Fibroblast of skin of right quadriceps (primary cell): ENCODE measurements at regions not wholly inside any gene's neighbourhood (a gene's known extent, or its start where the extent isn't known, plus 50 kb on each side); places are given as distances from the start of the nearest gene placed in this dataset.
A peak's percentile ranks its signal among the peaks of the same experiment; 100 is the strongest.

Experiments used
- DNase-seq: peaks from one replicate; pipeline ENCODE4 v3.0.0-alpha.2; 2013

DNA sequence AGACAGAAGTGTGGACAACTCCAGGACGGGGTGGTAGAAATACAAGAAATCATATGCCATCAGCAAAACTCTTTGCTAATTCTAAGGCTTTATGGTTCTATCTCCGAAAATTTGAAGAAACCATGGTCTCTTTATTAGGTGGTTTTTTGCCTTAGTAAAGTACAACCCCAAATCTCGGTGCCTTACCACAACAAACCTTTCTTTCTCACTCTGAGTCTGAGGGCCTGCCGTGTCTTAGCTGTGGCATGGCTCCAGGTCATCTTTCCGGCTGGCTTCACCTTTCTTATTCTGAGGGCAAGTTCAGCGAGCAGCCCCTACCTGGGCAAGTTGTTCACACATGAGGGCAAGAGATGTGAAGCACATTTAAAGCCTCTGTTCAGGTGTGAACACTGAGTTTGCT lies 280.6 kb downstream of the TTLL7 start:
- no peak for DNase-seq

DNA sequence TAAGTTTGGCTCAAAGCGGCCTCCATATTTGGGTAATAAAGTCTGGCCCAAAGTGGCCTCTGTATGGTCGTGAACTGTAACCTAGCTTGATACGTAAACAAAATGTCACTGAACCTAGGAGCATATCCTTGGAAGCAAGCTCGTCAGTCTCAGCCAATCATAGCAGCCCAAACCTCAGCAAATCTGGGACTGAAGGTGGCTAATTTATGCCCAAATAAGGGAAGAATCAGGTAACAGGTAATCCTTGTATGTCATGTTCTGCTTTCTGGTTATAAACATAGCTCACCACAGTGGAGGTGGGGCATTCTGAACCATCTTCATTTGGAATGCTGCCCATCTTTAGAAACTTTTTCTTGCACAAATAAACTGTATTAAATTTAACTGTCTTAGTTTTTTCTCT lies 281.1 kb downstream of the TTLL7 start:
- DNase-seq = no peak

DNA sequence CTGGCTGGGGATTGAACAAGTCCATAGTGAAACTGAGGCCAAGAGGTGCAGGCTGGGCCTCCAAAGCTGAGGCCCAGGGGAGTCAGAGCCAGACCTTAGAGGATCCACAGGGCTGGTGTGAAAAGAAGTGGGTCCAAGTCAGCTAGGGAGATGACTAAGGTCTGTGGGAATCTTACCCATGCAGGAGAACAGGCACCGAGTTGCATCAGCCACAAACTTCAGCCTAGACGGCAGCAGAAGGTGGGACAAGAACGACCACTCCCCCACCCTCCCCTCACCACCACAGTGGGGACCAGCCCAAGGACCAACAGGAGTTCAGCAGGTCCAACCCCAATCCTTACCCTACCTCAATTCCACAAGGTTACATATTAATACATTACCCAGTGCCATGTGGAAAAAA lies 282.3 kb downstream of the TTLL7 start:
- DNase-seq = peak; percentile 3

DNA sequence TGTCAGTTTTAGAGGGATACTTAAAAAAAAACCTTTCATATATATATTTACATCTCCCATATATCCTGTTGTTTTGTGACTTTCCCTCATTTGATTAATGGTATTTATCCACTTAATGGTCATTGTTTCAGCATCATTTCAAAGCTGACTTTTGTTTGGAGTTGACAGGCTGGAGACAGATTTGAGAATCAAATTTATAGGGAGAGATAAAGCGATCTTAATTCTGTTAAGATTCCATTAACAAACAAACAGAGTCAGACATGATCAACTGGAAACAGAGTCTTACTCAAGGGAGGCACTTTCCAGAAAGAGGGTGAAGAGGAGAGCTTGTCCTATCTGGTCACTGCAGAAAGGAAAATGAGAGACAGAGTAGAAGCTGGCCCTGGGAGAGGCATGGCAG lies 283.4 kb downstream of the TTLL7 start:
- no peak for DNase-seq

DNA sequence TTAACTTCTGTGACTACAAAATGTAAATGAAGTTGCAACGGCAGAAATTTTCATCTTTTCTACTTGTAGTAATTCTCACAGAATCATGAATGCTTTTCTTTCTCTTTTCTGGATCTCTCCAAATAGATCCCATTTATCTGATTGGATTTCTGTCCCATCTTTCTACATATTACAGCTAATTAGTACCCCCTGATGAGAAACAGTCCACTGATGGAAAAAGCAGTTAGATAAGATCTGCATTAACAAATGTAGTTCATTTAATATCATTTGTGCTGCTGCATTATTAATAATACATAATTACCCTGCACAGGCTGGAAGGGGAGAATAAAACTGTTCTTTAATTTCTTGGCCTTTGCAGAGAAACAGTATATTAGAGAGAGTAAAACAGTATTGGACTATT lies 289.3 kb downstream of the TTLL7 start:
- no peak for DNase-seq

DNA sequence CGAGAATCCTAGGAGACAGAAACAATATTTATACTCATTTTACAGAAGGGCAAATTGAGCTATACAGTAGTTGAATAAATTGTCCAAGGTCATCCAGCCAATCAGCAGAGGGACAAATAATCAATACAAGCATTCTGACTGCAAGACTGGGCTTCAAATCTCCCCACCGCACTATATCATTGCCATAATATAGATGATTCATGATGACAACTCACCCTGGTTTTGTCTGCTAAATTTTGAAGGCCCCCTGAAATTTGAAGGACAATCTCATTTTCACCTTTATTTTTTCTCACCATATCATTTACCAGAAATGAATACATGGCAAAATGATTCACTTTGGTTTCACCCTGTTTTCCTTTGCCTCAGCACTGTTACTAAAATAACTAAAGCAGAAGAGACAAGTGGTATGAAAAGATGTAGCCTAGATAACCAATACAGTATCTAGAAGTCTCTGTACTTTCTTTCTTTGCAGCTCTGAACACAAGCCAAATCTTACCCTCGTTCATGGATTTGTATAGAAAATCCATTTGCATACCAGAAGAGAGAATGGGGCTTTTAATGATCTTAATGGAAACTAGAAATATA lies 292.5 kb downstream of the TTLL7 start:
- DNase-seq = no peak

DNA sequence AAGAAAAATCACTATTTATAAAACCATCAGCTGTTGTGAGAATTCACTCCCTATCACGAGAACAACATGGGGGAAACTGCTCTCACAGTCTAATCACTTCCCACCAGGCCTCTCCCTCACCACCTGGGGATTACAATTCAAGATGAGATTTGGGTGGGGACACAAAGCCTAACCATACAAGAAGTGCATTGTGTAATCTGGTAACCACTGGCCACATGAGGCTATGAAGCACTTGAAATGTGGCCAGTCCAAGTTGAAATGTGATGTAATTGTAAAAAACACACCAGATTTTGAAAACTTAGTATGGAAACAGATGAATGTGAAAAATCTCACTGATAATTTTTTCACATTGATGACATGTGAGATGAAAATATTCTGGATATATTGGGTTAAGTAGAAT lies 293.8 kb downstream of the TTLL7 start:
- DNase-seq = no peak

DNA sequence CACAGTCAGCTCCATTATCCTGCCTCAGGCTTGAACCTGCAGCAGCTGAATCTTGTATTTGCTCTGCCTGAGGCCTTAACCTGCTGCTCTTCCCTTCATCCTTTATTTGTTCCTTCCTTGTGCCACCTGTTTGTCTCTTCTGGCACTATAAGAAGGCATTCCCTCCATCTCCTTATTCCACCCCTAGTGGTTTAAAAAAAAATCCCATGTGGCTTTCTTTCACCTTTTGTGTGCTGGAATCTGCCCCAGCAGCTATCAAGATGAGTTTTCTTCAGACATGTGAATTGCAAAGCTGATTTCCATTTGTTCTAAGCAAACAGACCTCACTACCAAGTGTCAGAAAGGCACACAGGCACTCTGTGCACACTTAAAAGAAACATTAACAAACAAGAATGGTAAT lies 294.6 kb downstream of the TTLL7 start:
- no peak for DNase-seq

DNA sequence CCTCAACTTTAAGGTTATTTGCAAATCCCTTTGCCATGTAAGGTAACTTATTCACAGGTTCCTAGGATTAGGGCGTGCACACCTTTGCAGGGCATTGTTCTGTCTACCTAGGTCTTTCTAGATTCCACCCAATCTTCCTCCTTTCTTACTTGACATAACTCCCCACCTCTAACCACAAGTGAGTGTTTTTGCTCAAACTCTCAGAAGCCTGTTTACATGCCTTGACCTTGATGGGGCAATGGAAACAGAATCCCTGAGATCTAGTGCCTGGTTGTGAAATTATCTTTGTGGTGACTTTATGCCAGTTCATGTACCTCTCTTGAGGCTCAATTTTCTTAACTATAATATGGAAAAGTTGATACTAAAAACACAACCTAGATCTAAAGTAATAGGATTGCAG lies 296.6 kb downstream of the TTLL7 start:
- DNase-seq = no peak

DNA sequence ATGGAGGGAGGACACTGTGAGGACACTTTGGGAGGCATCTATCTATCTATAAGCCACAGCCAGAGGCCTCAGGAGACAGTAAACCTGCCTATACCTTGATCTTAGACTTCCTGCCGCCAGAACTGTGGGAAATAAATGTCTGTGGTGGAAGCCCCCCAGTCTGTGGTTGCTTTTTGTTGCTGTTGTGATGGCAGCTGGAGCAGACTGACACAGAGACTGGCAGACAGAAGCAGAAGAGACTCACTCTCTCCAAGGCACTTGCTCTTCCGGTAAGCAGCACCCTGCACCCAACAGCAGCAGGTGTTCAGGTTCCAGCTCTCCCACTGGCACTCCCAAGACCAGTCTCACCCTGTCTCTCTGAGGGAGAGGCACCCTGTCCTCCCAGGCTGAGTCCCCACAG lies 297.6 kb downstream of the TTLL7 start:
- no peak for DNase-seq

DNA sequence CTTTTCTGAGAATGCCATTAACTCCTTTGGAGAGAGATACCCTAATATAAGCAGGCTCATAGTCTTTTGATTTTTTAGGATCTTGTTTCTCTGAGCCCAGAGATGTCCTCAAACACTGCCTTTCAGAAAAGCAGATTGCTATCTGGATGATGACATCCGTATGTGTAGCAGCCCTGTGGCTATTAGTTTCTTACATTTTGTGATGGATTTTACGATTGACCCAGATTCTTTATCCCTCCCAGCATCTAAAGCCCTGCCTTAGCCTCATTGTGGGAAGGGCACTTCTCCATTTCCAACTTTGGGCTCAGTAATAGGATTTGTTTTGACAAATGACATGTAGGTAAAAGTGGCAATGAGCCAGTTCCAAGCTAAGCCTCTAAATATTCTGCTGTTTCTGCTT lies 300.3 kb downstream of the TTLL7 start:
- DNase-seq = no peak

DNA sequence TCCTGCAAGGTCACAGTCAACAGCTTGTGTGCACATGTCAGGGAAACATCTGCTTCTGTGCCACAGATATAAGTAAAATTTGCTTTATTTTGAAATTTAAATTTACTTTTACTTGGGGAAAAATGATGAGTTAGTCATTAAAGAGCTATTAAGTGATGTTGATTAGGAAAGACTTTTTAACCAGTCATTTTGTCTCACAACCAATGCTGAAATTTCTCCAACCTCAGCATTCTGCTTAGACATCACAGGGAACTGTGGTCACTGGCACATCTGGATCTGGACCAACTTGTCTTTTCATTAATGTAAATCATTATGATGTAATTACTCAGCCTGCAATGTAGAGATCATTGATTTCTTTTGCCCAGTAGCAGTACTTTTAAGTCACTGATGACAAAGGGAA lies 301.0 kb downstream of the TTLL7 start:
- DNase-seq = peak; percentile 6

DNA sequence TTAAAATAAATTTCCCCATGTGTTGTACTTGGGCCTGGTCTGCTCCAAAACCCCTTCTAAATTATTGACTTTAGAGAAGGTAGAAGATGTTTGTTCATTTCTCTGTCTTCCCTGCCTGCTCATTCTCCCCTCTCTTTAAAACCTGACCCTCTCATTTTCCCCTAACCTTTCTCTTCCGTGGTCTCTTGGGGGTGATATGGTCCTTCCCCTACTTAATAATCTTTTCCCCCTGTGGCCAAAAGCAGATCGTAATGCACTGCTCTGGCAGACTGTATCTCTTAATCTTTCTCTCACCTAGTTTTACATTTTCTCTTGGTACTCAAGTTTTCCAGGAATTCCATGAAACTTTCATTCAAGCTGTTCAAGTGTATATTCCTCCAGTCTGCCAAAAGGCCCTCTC lies 301.7 kb downstream of the TTLL7 start:
- DNase-seq = no peak

DNA sequence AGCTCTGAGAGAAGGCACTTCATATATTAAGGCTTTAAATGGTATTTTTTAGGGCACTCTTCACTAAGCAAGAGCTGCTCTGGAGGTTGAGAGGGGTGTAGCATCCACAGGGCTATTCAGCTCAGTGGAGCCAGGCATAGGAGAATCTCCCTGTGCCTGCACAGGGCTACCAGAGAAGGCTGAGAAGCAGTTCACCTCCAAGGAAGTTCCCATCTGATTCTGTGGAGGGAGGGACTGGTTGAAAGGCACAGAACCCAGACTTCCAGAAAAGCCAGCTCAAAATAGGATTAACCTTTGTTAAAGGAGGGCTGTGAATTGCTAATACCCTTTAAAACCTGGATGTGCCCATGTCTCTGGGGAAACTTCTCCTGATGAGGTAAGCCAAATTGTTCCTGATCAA lies 304.5 kb downstream of the TTLL7 start:
- DNase-seq = no peak

DNA sequence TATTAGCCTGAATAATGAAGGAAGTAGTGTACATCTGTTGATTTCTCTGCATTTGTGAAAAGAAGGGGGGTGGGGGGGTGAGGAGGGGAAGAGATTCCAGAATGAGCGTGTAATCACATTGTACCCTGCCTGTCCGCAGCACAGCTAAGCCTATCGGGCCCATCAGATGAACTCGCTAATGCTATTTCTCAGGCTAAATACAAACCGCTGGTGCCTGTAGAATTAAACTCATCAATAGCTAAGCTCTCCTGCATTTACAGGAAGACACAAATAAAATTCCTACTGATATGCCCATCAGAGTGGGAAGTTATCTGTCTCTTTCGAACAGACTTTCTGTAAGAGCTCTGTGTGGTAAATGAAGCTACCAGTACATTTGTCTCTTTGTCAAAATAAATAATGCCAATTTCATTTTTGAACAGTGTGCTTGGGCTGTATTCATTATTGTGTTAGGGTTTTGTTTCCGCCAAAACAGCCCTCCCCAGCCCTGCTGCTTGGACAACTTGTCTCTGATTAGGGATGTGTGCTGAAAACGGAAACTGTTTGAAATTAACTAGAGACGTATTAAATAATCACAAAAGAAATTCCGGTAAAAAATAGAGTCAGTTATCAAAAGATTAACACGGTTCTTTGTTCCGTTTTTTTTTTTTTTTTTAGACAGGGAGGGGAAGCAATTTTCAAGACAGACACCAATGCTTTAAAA lies 305.4 kb downstream of the TTLL7 start:
- peak; percentile 38 for DNase-seq

DNA sequence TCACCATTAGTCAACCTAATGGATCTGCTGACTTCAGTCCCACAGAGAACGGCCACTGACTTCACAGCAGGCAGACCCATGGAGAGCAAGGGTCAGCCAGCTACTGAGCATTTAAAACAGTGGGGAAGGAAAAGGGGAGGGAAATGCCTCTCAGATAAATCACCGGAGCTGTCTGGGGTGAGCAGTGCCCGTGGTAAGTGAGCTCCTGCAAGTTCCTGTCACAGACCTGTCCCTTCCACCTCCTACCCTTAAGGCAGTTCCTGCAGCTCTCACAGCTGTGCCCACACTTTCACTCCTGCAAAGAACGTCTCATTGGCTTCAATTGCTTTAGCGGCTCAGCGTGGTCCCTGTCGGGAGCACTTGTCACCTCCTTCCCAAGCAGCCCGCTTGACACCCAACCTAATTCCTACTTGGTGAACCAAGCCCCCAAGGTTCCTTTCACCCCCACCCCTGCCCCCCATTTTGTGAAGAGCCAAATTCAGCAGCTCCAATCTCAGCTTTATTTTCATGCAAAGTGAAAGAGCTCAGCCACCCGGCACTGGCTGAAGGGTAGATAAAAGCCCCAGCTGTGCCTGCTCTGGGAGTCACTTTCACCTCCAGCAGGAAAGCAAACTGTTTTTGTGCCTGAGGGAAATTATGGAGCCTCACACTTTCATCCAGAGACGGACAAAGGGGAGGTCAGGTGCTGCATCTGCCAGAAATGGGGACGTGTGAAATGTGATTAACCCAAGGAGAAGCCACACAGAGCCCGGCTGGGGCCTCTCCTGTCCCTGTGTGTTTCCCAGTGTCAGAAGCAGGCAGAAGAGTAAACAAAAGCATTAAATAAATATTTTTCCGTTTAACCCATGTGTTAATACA lies 306.2 kb downstream of the TTLL7 start:
- DNase-seq = peak; percentile 24

DNA sequence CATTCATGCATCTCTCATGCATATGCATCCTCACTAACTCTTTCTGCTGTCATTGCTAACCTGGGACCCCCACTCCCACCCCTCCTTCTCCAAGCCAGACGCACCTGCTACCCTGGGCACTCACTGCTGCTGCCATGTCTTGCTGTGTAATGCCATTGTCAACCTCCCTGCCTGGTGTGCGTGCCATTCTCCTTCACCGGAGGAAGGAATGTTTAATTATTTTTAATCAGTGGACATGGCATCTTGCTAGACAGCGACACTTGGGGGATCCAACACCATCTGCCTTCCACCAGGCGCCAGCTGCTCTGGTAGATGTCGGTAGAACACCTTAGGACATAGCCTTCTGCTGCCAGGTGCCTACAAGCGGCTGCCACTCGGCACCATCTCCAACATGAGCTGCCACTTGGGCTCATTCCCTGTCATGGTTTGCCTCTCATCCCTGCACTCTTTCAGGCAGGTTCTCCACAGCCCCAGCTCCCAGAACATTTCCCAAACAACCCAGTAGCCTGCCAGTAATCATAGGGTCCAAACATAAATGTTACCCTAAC lies 306.9 kb downstream of the TTLL7 start:
- DNase-seq = no peak

DNA sequence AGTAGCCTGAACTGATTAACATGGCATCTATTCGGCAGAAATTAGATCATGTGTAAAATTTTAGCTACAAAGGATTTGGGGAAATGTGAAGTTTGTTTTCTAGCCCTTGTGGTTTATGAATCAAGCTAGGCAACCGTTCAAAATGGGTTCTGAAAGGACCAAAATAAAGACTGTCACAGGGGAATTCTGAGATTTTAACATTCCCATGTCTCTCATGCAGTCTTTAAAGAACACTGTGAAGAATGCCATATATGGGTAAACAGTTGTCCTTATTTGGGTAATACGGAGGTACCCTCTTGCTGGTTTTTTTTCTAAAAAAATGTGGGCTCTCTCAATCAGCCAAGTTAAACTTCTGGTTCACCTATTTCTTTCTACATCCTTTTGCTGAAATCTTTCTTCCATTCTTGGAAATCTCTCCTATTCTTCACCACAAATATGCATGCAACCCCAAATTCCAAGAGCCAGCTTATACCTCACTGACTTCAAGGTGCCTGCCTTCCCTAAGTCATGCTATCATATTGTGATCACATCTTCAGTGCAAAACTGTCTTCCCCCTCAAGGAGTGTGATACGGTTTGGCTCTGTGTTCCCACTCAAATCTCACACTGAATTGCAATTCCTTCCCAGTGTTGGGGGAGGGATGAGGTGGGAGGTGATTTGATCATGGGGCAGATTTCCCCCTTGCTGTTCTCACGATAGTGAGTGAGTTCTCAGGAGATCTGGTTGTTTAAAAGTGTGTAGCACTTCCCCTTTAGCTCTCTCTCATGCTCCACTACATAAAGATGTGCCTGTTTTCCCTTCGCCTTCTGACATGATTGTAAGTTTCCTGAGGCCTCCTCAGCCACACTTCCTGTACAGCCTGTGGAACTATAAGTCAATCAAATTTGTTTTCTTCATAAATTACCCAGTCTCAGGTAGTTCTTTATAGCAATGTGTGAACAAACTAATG lies 308.7 kb downstream of the TTLL7 start:
- peak; percentile 33 for DNase-seq

DNA sequence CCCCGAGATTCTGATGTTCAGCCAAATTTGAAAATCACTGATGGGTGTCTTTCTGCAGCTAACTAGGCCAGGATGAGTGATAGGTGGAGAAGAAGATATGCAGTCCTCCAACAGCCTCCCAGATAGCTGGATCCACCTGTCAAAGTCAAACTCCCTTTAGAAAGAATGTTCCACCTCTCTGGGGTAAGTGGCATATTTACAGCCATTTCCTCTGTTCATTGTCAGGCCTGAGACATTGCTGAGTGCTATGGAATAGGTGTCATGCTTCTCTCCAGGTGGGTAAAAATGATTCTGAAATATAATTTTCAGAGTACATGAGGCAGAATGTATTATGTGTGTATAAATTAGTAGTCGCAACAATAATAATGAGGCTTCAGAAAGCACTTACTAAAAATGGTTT lies 316.8 kb downstream of the TTLL7 start:
- DNase-seq = no peak

DNA sequence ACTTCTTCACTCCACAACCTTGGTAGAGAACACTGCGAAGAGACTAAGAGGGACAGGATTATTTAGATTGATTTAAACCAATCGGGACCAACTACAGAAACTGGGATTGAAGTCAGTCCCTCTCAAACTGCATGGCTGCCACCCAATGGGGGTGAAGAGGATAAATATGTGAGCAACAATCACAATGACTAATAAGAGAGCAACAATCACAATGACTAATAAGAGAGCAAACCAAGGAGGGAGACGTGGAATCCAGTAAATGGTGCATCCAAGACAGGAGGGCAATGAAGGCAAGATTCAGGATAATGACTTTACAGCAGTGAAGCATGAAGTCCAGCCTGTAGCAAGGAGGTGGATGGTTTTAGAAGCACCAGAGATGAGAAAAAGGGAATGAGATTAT lies 322.8 kb downstream of the TTLL7 start:
- DNase-seq = peak; percentile 36

DNA sequence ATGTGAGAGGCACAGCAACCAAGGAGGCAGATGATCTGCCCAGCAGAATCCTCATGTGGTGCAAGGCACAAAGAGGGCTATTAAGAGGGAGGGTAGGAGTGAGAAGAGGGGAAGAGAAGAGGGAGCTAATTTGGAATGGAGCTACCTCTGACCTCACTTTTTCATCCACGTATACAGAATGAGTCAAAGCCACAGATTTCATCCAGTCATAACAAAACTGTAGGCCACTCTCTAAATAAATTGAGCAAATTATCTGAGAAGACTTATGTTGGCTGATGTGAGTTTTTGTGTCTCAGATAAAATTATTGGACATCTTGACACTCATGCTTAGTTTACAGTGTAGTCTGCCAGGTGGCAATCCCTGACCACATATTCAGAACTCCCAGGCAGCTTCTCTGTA lies 325.6 kb downstream of the TTLL7 start:
- DNase-seq = no peak

DNA sequence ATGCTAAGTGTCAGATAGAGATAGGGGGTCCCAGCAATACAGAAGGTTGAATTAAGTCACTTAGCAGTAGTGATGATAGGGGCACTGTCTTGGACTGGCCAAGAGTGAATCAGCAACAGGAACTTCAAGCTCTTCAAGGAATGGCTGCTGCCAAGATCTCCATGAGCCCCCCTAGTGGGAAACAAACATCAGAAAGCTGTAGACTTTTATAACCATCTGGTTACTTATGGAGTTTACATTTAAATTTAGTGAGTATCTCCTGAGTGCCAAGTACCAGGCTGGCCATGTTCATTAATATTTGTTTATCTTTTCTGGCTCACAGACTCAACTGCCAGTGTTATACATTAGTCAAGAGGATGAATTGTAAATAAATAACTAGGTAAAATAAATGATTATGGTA lies 327.3 kb downstream of the TTLL7 start:
- DNase-seq = no peak
